GM23248 (cell line): ENCODE measurements at regions not wholly inside any gene's neighbourhood (a gene's known extent, or its start where the extent isn't known, plus 50 kb on each side); places are given as distances from the start of the nearest gene placed in this dataset.

Experiments
- EZH2 ChIP-seq: fragments of 200-600 bp; sonication (generic); IDR thresholded peaks from 2 replicates; pipeline ENCODE4 v1.6.1; 2018; ENCODE audit warnings: antibody characterized with exemption, mild to moderate bottlenecking; ENCODE audit not compliant: insufficient read depth, poor library complexity, severe bottlenecking
- EZH2phosphoT487 ChIP-seq: fragments of 200-600 bp; sonication (generic); IDR thresholded peaks from 2 replicates; pipeline ENCODE4 v1.6.1; 2018; ENCODE audit warnings: antibody characterized with exemption, moderate library complexity, mild to moderate bottlenecking, low read depth; ENCODE audit not compliant: insufficient read depth

- TF ChIP-seq EZH2 (no peak), EZH2phosphoT487 (no peak)
Observed at GRCh38 chr14:40268236-40268635, 836.0 kb upstream of the FBXO33 start.
